Sigmoid colon (tissue), 4 donors: ENCODE measurements at regions not wholly inside any gene's neighbourhood (a gene's known extent, or its start where the extent isn't known, plus 50 kb on each side); places are given as distances from the start of the nearest gene placed in this dataset.

Experiments
- CTCF ChIP-seq, 4 experiments: fragments of 450-650 bp in 3 of 4; fragments of 200-600 bp in 1 of 4; IDR thresholded peaks; one replicate each; pipeline ENCODE4 v1.5.1; 2016 to 2019; ENCODE audit warnings: antibody characterized with exemption in 4 of 4, mild to moderate bottlenecking in 3 of 4, moderate library complexity in 2 of 4
- EP300 ChIP-seq, 4 donors: sonication (generic); formaldehyde crosslinking; IDR thresholded peaks; one replicate each; pipeline ENCODE4 v1.6.1; 2017; ENCODE audit warnings: antibody characterized with exemption in 4 of 4
- POLR2A ChIP-seq, 2 donors: fragments of 450-650 bp; IDR thresholded peaks; one replicate each; pipeline ENCODE4 v1.6.1; 2016; ENCODE audit warnings: antibody characterized with exemption in 2 of 2, mild to moderate bottlenecking in 2 of 2, moderate library complexity in 2 of 2
- POLR2AphosphoS5 ChIP-seq, 4 donors: sonication (generic); formaldehyde crosslinking; IDR thresholded peaks; one replicate each; pipeline ENCODE4 v1.6.1; 2017; ENCODE audit warnings: antibody characterized with exemption in 4 of 4

GRCh38 chr15:96735632-96736240 is 405.2 kb downstream of the NR2F2 start:
- TF ChIP-seq CTCF (IDR thresholded peaks at IDR 0.05), result no peak
- TF ChIP-seq POLR2AphosphoS5 (IDR thresholded peaks at IDR 0.05), result no peak
- TF ChIP-seq POLR2A (IDR thresholded peaks at IDR 0.05), result no peak
- TF ChIP-seq EP300 (IDR thresholded peaks at IDR 0.05), result no peak
